Epidermal melanocyte (primary cell): ENCODE measurements at regions not wholly inside any gene's neighbourhood (a gene's known extent, or its start where the extent isn't known, plus 50 kb on each side); places are given as distances from the start of the nearest gene placed in this dataset.

ENCODE experiments used
- DNase-seq: peaks from one replicate; pipeline ENCODE4 v3.0.0; 2011; ENCODE audit warnings: low spot score; ENCODE audit not compliant: insufficient read length

GRCh38 chr2:18797133-18797845, 207.9 kb upstream of the NT5C1B start:
- no peak for DNase-seq

- no peak for DNase-seq
Measured at GRCh38 chr2:18795906-18796305, 206.5 kb upstream of the NT5C1B start.

GRCh38 chr2:18792684-18793083, 203.3 kb upstream of the NT5C1B start:
- no peak for DNase-seq

GRCh38 chr2:18792226-18792629, 202.9 kb upstream of the NT5C1B start:
- no peak for DNase-seq

- no peak for DNase-seq
Measured at GRCh38 chr2:18791172-18791797, 201.9 kb upstream of the NT5C1B start.

- DNase-seq: no peak
Measured at GRCh38 chr2:18790509-18791171, 201.3 kb upstream of the NT5C1B start.

GRCh38 chr2:18788592-18788991, 199.2 kb upstream of the NT5C1B start:
- DNase-seq: no peak

- no peak for DNase-seq
Measured at GRCh38 chr2:18787726-18788125, 198.4 kb upstream of the NT5C1B start.

GRCh38 chr2:18784245-18784644, 194.9 kb upstream of the NT5C1B start:
- DNase-seq: no peak

GRCh38 chr2:18781541-18782280, 192.3 kb upstream of the NT5C1B start:
- DNase-seq: no peak

- no peak for DNase-seq
Measured at GRCh38 chr2:18777250-18777812, 188.0 kb upstream of the NT5C1B start.

GRCh38 chr2:18771212-18771611, 181.8 kb upstream of the NT5C1B start:
- DNase-seq: no peak

- DNase-seq: no peak
Measured at GRCh38 chr2:18763338-18763737, 174.0 kb upstream of the NT5C1B start.

GRCh38 chr2:18762667-18763066, 173.3 kb upstream of the NT5C1B start:
- DNase-seq: no peak

GRCh38 chr2:18754286-18754685, 164.9 kb upstream of the NT5C1B start:
- no peak for DNase-seq

GRCh38 chr2:18753722-18754121, 164.4 kb upstream of the NT5C1B start:
- DNase-seq: no peak

GRCh38 chr2:18752667-18753422, 163.5 kb upstream of the NT5C1B start:
- no peak for DNase-seq

GRCh38 chr2:18752022-18752493, 162.7 kb upstream of the NT5C1B start:
- no peak for DNase-seq

- no peak for DNase-seq
Measured at GRCh38 chr2:18750672-18751554, 161.5 kb upstream of the NT5C1B start.
